GM23338 (cell line): ENCODE measurements at regions not wholly inside any gene's neighbourhood (a gene's known extent, or its start where the extent isn't known, plus 50 kb on each side); places are given as distances from the start of the nearest gene placed in this dataset.

ENCODE experiments used
- ATAC-seq: fragments of 200-7000 bp; cut with Tn5 transposase; 3 replicates; pipeline ENCODE4 v1.9.1; 2020
- DNase-seq: peaks from one replicate; pipeline ENCODE4 v3.0.0-alpha.2; 2015; ENCODE audit warnings: low spot score
- H2AFZ ChIP-seq: fragments of 200-600 bp; sonication (generic); 2 replicates; pipeline ENCODE4 v1.8.0; 2016; ENCODE audit warnings: antibody characterized with exemption, mild to moderate bottlenecking, moderate library complexity
- H3F3A ChIP-seq: fragments of 200-600 bp; sonication (generic); replicated peaks from 2 replicates; pipeline ENCODE4 v1.8.0; 2017; ENCODE audit warnings: antibody characterized with exemption, mixed run types, low read depth
- H3K27ac ChIP-seq: fragments of 200-600 bp; sonication (generic); 2 replicates; pipeline ENCODE4 v1.6.1; 2016; ENCODE audit warnings: low read depth
- H3K27me3 ChIP-seq: fragments of 200-600 bp; sonication (generic); 2 replicates; pipeline ENCODE4 v1.8.0; 2016; ENCODE audit warnings: mild to moderate bottlenecking, mixed run types, moderate library complexity; ENCODE audit not compliant: insufficient read depth
- H3K36me3 ChIP-seq: fragments of 200-600 bp; sonication (generic); 2 replicates; pipeline ENCODE4 v1.8.0; 2016; ENCODE audit warnings: mild to moderate bottlenecking; ENCODE audit not compliant: insufficient read depth
- H3K4me1 ChIP-seq: fragments of 200-600 bp; sonication (generic); 2 replicates; pipeline ENCODE4 v1.8.0; 2016; ENCODE audit warnings: mild to moderate bottlenecking, moderate library complexity; ENCODE audit not compliant: insufficient read depth
- H3K4me2 ChIP-seq: fragments of 200-600 bp; sonication (generic); 2 replicates; pipeline ENCODE4 v1.7.1; 2017; ENCODE audit warnings: mixed run types
- H3K4me3 ChIP-seq: fragments of 200-600 bp; sonication (generic); 2 replicates; pipeline ENCODE4 v1.6.1; 2016; ENCODE audit warnings: mixed run types
- H3K79me2 ChIP-seq: fragments of 200-600 bp; sonication (generic); replicated peaks from 2 replicates; pipeline ENCODE4 v1.8.0; 2017; ENCODE audit warnings: mild to moderate bottlenecking; ENCODE audit not compliant: insufficient read depth
- H3K9me2 ChIP-seq: fragments of 200-600 bp; sonication (generic); 2 replicates; pipeline ENCODE4 v1.8.0; 2017; ENCODE audit not compliant: insufficient read depth
- H4K20me1 ChIP-seq: fragments of 200-600 bp; sonication (generic); replicated peaks from 2 replicates; pipeline ENCODE4 v1.8.0; 2017; ENCODE audit warnings: mild to moderate bottlenecking; ENCODE audit not compliant: insufficient read depth
- H3K27ac Mint-ChIP-seq: 2 replicates; pipeline ENCODE4 v1.8.0; 2020; ENCODE audit warnings: inconsistent platforms, mild to moderate bottlenecking, moderate library complexity, mixed read lengths
- H3K27me3 Mint-ChIP-seq: 3 replicates; pipeline ENCODE4 v1.8.0; 2022; ENCODE audit warnings: low read depth, mild to moderate bottlenecking, moderate library complexity, mixed read lengths, inconsistent platforms; ENCODE audit not compliant: insufficient read depth, poor library complexity
- H3K36me3 Mint-ChIP-seq: 3 replicates; pipeline ENCODE4 v1.8.0; 2021; ENCODE audit warnings: low read depth, mild to moderate bottlenecking, inconsistent platforms, moderate library complexity, mixed read lengths
- H3K4me1 Mint-ChIP-seq: 3 replicates; pipeline ENCODE4 v1.8.0; 2020; ENCODE audit warnings: mild to moderate bottlenecking, inconsistent platforms, mixed read lengths
- H3K4me3 Mint-ChIP-seq: 3 replicates; pipeline ENCODE4 v1.8.0; 2021; ENCODE audit warnings: moderate library complexity, mild to moderate bottlenecking, inconsistent platforms, mixed read lengths
- H3K9me3 Mint-ChIP-seq: 3 replicates; pipeline ENCODE4 v1.8.0; 2020; ENCODE audit warnings: moderate library complexity, mild to moderate bottlenecking, inconsistent platforms, mixed read lengths
- CREB1 ChIP-seq: fragments of 250-450 bp; sonication (Bioruptor Pico); IDR thresholded peaks from 2 replicates; pipeline ENCODE4 v1.5.0; 2020; ENCODE audit warnings: low read depth, mild to moderate bottlenecking, moderate library complexity
- ETS1 ChIP-seq: IDR thresholded peaks from 2 replicates; pipeline ENCODE4 v1.6.1; 2016; ENCODE audit warnings: antibody characterized with exemption
- EZH2 ChIP-seq: fragments of 200-600 bp; sonication (generic); IDR thresholded peaks from one replicate; pipeline ENCODE4 v1.8.0; 2017; ENCODE audit warnings: antibody characterized with exemption, mild to moderate bottlenecking, low read depth; ENCODE audit not compliant: unreplicated experiment
- EZH2phosphoT487 ChIP-seq: fragments of 200-600 bp; sonication (generic); IDR thresholded peaks from one replicate; pipeline ENCODE4 v1.8.1; 2018; ENCODE audit warnings: antibody characterized with exemption; ENCODE audit not compliant: unreplicated experiment
- JUNB ChIP-seq: IDR thresholded peaks from one replicate; pipeline ENCODE4 v1.6.1; 2016; ENCODE audit warnings: antibody characterized with exemption; ENCODE audit not compliant: unreplicated experiment
- NANOG ChIP-seq: IDR thresholded peaks from 2 replicates; pipeline ENCODE4 v1.6.1; 2016; ENCODE audit warnings: antibody characterized with exemption, borderline replicate concordance
- POLR2AphosphoS5 ChIP-seq: IDR thresholded peaks from 2 replicates; pipeline ENCODE4 v1.6.1; 2016; ENCODE audit warnings: antibody characterized with exemption, low read depth
- REST ChIP-seq: IDR thresholded peaks from one replicate; pipeline ENCODE4 v1.6.1; 2018; ENCODE audit warnings: antibody characterized with exemption; ENCODE audit not compliant: unreplicated experiment
- STAT1 ChIP-seq: IDR thresholded peaks from one replicate; pipeline ENCODE4 v1.6.1; 2016; ENCODE audit warnings: antibody characterized with exemption; ENCODE audit not compliant: unreplicated experiment
- ZNF114 ChIP-seq: fragments of 250-450 bp; sonication (Bioruptor Pico); IDR thresholded peaks from 2 replicates; pipeline ENCODE4 v1.5.0; 2020; ENCODE audit warnings: mild to moderate bottlenecking, moderate library complexity
- ZNF331 ChIP-seq: fragments of 250-450 bp; sonication (Bioruptor Pico); IDR thresholded peaks from 2 replicates; pipeline ENCODE4 v1.5.0; 2020; ENCODE audit warnings: low read depth, mild to moderate bottlenecking, moderate library complexity
- ZNF462 ChIP-seq: fragments of 250-450 bp; sonication (Bioruptor Pico); IDR thresholded peaks from 2 replicates; pipeline ENCODE4 v1.5.0; 2020; ENCODE audit warnings: mild to moderate bottlenecking, moderate library complexity
- TF ChIP-seq, protein P1 (sequence below), 2 experiments: fragments of 200-600 bp in 1 of 2; sonication (generic) in 1 of 2; conservative IDR thresholded peaks; 2 replicates each; pipeline versions ENCODE4 v1.5.1 to v1.6.1; 2016 to 2017; ENCODE audit warnings: antibody characterized with exemption in 2 of 2, low read depth in 2 of 2, mild to moderate bottlenecking in 2 of 2, moderate library complexity in 1 of 2

DNA sequence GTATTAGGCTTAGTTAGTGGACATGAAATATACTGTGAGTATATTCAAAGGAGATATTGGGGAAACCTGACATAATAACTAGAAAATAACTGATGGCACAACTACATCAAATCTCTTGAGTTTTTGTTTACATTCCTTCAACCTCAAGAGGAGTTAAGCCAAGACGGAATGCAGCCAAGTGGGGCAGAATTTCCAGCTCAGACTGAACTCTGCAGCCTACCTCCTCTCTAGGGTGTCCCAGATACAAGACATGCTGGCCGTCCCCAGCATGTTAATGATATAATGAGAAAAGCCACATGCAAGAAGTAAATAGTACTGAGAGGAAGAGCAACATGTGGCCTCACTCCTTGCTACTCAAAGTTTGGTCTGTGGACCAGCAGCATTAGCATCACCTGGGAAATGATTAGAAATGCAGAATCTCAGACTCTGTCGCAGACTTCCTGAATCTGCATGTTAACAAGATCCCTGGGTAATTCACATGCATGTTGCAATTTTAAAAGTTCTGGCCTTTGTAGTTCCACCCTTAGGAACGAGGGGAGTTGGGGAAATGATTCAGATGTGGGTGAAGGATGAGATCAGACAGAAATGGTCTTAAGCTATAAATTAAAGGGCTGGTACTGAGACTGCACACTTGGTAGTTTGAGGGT, 118.4 kb upstream of the CACUL1 start:
- H3K36me3 ChIP-seq, result no peaks in the 10 kb centered on the region
- Mint-ChIP-seq H3K4me1 (peaks cover 18% of the 10 kb centered on the region), H3K27me3 (no peaks in the 10 kb centered on the region), H3K9me3 (peaks cover 9% of the 10 kb centered on the region), H3K36me3 (no peaks in the 10 kb centered on the region), H3K4me3 (no peak overlapping the region), H3K27ac (no peak overlapping the region)
- H3K4me3 ChIP-seq, result no peak overlapping the region
- peak overlapping the region; percentile 74; the same call in 1 of the 2 replicates for H2AFZ ChIP-seq
- no peaks in the 10 kb centered on the region for H3F3A ChIP-seq
- no peaks in the 10 kb centered on the region; the same call in 1 of the 2 replicates for H3K4me1 ChIP-seq
- no peak overlapping the region for H3K4me2 ChIP-seq
- H3K79me2 ChIP-seq, result no peaks in the 10 kb centered on the region
- no peak for TF ChIP-seq CREB1 (CRISPR knock-in tag)
- TF ChIP-seq EZH2, result no peak
- TF ChIP-seq STAT1, result no peak
- TF ChIP-seq REST, result no peak
- no peak for TF ChIP-seq JUNB
- TF ChIP-seq ZNF462 (CRISPR knock-in tag), result no peak
- TF ChIP-seq ZNF114 (CRISPR knock-in tag), result no peak
- TF ChIP-seq NANOG, result no peak
- no peak for TF ChIP-seq ZNF331 (CRISPR knock-in tag)
- no peak for TF ChIP-seq POLR2AphosphoS5
- no peak for TF ChIP-seq EZH2phosphoT487
- TF ChIP-seq ETS1, result no peak
- TF ChIP-seq, protein P1, sequence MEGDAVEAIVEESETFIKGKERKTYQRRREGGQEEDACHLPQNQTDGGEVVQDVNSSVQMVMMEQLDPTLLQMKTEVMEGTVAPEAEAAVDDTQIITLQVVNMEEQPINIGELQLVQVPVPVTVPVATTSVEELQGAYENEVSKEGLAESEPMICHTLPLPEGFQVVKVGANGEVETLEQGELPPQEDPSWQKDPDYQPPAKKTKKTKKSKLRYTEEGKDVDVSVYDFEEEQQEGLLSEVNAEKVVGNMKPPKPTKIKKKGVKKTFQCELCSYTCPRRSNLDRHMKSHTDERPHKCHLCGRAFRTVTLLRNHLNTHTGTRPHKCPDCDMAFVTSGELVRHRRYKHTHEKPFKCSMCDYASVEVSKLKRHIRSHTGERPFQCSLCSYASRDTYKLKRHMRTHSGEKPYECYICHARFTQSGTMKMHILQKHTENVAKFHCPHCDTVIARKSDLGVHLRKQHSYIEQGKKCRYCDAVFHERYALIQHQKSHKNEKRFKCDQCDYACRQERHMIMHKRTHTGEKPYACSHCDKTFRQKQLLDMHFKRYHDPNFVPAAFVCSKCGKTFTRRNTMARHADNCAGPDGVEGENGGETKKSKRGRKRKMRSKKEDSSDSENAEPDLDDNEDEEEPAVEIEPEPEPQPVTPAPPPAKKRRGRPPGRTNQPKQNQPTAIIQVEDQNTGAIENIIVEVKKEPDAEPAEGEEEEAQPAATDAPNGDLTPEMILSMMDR (conservative IDR thresholded peaks at IDR 0.05; ENCODE audit: low read depth in 2 of 2), result no peak
- ATAC-seq (no peak), DNase-seq (no peak)
- H3K27ac ChIP-seq, result no peak overlapping the region
- H3K27me3 ChIP-seq, result no peaks in the 10 kb centered on the region
- H4K20me1 ChIP-seq, result no peaks in the 10 kb centered on the region
- no peaks in the 10 kb centered on the region; the same call in 1 of the 2 replicates for H3K9me2 ChIP-seq
